ENCODE measurements at regions not wholly inside any gene's neighbourhood (a gene's known extent, or its start where the extent isn't known, plus 50 kb on each side); places are given as distances from the start of the nearest gene placed in this dataset.

DNA sequence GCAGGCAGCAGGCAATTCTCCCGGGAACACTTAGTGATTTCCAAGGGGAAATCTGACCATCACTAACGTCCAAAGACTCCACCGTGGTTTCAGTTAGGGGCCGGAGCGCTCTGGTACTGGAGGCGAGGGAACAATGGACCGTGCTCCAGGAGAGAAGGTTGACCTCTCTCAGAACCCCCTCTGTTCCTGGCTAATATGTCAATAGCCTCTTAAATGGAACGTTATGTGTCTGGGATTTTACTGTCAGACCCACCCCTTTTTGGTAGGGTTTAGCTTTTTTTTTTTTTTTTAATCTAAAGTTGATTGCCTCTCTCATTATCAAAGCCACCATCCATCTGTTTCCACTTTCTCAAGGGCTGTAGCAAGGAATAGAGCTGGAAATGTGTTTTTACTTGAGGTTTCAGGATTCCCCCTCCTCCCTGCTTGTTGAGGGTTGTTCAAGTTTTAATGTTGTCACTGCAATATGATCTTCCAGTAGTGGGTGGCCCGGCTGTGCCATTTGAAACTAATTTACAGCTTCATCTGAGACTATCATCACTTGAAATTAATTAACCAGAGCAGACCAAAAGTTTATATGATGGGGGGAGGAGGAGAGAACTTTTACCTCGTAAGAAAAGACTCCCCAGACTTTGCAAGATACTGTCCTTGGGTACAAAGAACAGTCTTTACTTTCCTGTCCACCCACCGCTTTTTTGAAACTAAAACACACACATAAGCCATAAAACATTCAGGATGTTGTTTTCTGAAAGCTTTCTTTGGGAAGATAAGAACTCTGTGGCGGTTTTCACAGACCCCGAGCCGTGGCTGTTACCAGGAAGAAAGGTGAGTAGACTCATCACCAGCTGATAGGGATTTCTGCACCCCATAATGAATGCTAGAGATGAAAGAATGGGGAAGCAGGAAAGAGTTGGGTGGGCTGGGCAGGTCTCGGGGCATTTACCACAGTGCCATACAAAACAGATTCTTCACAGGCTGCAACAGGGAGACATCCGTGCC, 187.8 kb downstream of the UACA start:
- TF ChIP-seq POLR2A (IDR thresholded peaks at IDR 0.05), result no peak
- no peak for TF ChIP-seq CTCF (IDR thresholded peaks at IDR 0.05)

Measured in heart left ventricle (tissue), 13 donors.